Activated CD4-positive, alpha-beta T cell treated with anti-CD3 and anti-CD28 coated beads for 24 hours (primary cell): ENCODE measurements at regions not wholly inside any gene's neighbourhood (a gene's known extent, or its start where the extent isn't known, plus 50 kb on each side); places are given as distances from the start of the nearest gene placed in this dataset.

ENCODE experiments used
- DNase-seq, 2 donors: peaks; one replicate each; pipeline ENCODE4 v3.0.0-alpha.2; 2020; ENCODE audit warnings: low read depth in 2 of 2

GRCh38 chr1:2887941-2888855 is 86.7 kb upstream of the TTC34 start:
- no peak for DNase-seq

GRCh38 chr1:2890221-2890850 is 88.8 kb upstream of the TTC34 start:
- DNase-seq = no peak

GRCh38 chr1:2891923-2892448 is 90.5 kb upstream of the TTC34 start:
- DNase-seq = no peak

GRCh38 chr1:2893473-2894120 is 92.1 kb upstream of the TTC34 start:
- DNase-seq = no peak

GRCh38 chr1:2894381-2895041 is 93.0 kb upstream of the TTC34 start:
- no peak for DNase-seq

- no peak for DNase-seq
These were observed 95.3 kb upstream of the TTC34 start for GRCh38 chr1:2896824-2897223.

- DNase-seq = no peak
These were observed 101.7 kb upstream of the TTC34 start for GRCh38 chr1:2903226-2903625.

GRCh38 chr1:2904191-2904590 is 102.7 kb upstream of the TTC34 start:
- no peak for DNase-seq

GRCh38 chr1:2905356-2905755 is 103.9 kb upstream of the TTC34 start:
- DNase-seq = no peak

GRCh38 chr1:2906085-2906484 is 104.6 kb upstream of the TTC34 start:
- DNase-seq = no peak

GRCh38 chr1:2906620-2907019 is 105.1 kb upstream of the TTC34 start:
- no peak for DNase-seq

- DNase-seq = no peak
These were observed 105.6 kb upstream of the TTC34 start for GRCh38 chr1:2907051-2907450.

GRCh38 chr1:2908081-2908480 is 106.6 kb upstream of the TTC34 start:
- no peak for DNase-seq

- DNase-seq = no peak
These were observed 107.1 kb upstream of the TTC34 start for GRCh38 chr1:2908561-2908960.

- no peak for DNase-seq
These were observed 108.3 kb upstream of the TTC34 start for GRCh38 chr1:2909797-2910196.

GRCh38 chr1:2910211-2910610 is 108.7 kb upstream of the TTC34 start:
- DNase-seq = no peak

- DNase-seq = no peak
These were observed 109.7 kb upstream of the ACTRT2 start for GRCh38 chr1:2911421-2912178.

- DNase-seq = no peak
These were observed 108.7 kb upstream of the ACTRT2 start for GRCh38 chr1:2912424-2913061.

- DNase-seq = no peak
These were observed 108.2 kb upstream of the ACTRT2 start for GRCh38 chr1:2913091-2913490.

- no peak for DNase-seq
These were observed 106.6 kb upstream of the ACTRT2 start for GRCh38 chr1:2914702-2915101.

- no peak for DNase-seq
These were observed 105.1 kb upstream of the ACTRT2 start for GRCh38 chr1:2916153-2916552.
